Esophagus (tissue), 2 donors: ENCODE measurements at regions not wholly inside any gene's neighbourhood (a gene's known extent, or its start where the extent isn't known, plus 50 kb on each side); places are given as distances from the start of the nearest gene placed in this dataset.
A peak's percentile ranks its signal among the peaks of the same experiment; 100 is the strongest.

Source experiments
- H3K27ac ChIP-seq, 2 donors: one replicate each; pipeline ENCODE4 v1.5.1; 2013; ENCODE audit warnings: low read depth in 2 of 2, mild to moderate bottlenecking in 2 of 2, inconsistent platforms in 1 of 2, low read length in 1 of 2, moderate library complexity in 1 of 2
- H3K27me3 ChIP-seq, 2 donors: one replicate each; pipeline ENCODE4 v1.6.1; 2013; ENCODE audit warnings: low read length in 2 of 2, control low read depth in 1 of 2, mild to moderate bottlenecking in 1 of 2; ENCODE audit not compliant: insufficient read depth in 2 of 2, control insufficient read depth in 1 of 2
- H3K36me3 ChIP-seq, 2 donors: one replicate each; pipeline ENCODE4 v1.6.1; 2013; ENCODE audit warnings: low read length in 1 of 2; ENCODE audit not compliant: control insufficient read depth in 2 of 2, insufficient read depth in 2 of 2
- H3K4me1 ChIP-seq, 2 donors: one replicate each; pipeline ENCODE4 v1.6.1; 2013; ENCODE audit warnings: low read length in 1 of 2; ENCODE audit not compliant: control insufficient read depth in 2 of 2, insufficient read depth in 2 of 2
- H3K4me3 ChIP-seq, 2 donors: one replicate each; pipeline ENCODE4 v1.5.1; 2013; ENCODE audit warnings: low read length in 2 of 2, mild to moderate bottlenecking in 2 of 2, low read depth in 1 of 2, moderate library complexity in 1 of 2
- H3K9me3 ChIP-seq, 2 donors: one replicate each; pipeline ENCODE4 v1.6.1; 2013; ENCODE audit warnings: mild to moderate bottlenecking in 2 of 2, low read depth in 1 of 2, low read length in 1 of 2, moderate library complexity in 1 of 2; ENCODE audit not compliant: control insufficient read depth in 2 of 2, insufficient read depth in 1 of 2
- WGBS, 2 donors: extraction: QIAGEN DNeasy Blood & Tissue Kit; methylation state at CpG; one replicate each; pipeline ENCODE4 v1.1.7; 2013; 5-methylcytosine and 5-hydroxymethylcytosine counted together
- donor health status: healthy with polysubstance abuse.
- donor health status: Bipolar disorder and iron deficiency.

DNA sequence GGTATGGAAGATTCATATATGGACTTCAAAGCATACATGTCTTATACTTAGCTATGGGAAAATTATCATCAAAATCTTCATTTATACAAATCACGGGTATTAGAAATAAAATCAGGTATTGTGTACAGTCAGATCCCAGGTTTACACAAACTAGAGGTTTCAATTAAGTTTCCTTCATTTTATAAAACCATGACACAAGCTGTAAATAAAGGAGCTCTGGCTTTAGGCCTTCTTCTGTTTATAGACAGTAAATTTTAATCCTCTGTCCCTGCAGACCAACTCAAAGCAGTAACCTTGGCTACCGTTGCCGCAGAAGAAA lies 68.8 kb upstream of the CHD2 start:
- WGBS, 2 donors = 6 to 7% methylated on average over 3 of the region's 3 CpGs
- Histone ChIP-seq H3K27me3 (no peaks in the 10 kb centered on the region), H3K4me3 (no peak overlapping the region), H3K9me3 (no peaks in the 10 kb centered on the region), H3K27ac (peak overlapping the region; percentile 96 to 98), H3K36me3 (no peaks in the 10 kb centered on the region), H3K4me1 (peaks cover 0 to 6% of the 10 kb centered on the region in 2 donors)

DNA sequence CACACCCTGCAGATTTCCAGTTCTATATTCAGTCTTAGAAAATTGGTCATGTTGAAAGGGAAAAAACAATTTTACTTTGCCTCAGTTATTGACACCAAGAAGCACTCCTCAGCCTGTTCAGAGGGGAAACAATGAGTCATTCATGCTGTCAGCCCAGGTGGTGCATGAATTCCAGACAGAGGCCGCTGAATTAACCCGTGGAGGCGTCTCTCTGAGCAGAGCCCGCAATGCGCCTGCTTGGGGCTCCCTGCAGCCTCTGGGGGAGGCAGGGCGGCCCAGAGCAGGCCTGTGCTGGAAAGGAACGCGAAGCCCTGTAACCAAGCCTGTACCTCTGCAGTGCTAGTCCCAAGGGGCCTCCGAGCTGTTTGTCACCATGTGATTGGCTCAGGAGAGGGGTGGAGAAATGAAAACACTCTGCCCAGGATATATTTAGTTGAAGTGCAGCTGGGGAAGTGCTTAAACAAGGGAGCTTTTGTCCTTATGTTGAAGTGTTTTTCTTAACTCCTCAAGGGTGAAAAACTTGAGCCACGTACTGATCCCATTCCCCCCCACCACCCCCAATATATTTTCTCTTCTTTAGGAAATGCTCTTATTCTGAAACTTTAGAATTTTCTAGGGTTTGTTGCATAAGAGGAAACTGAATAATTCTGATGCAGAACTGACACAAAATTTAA lies 68.3 kb upstream of the CHD2 start:
- no peaks in the 10 kb centered on the region for H3K9me3 ChIP-seq
- peak overlapping the region; percentile 96 to 98 for H3K27ac ChIP-seq
- no peaks in the 10 kb centered on the region for H3K36me3 ChIP-seq
- peaks cover 0 to 6% of the 10 kb centered on the region in 2 donors for H3K4me1 ChIP-seq
- WGBS, 2 donors = 0 to 1% methylated on average over 10 of the region's 10 CpGs
- peak overlapping the region in 1 of 2 donors; percentile 14 for H3K4me3 ChIP-seq
- H3K27me3 ChIP-seq = no peaks in the 10 kb centered on the region

DNA sequence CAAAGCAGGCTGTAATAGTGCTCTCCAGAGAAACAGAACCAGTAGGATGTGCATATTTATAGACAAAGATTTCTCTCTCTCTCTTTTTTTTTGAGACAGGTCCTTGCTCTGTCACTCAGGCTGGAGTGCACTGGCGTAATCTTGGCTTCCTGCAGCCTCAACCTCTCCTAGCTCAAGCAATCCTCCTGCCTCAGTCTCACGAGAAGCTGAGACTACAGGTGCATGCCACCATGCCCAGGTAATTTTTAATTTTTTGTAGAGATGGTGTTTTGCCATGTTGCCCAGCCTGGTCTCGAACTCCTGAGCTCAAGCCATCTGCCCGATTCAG lies 67.1 kb upstream of the CHD2 start:
- peak overlapping the region; percentile 61 to 98 for H3K27ac ChIP-seq
- no peaks in the 10 kb centered on the region for H3K9me3 ChIP-seq
- peaks cover 0 to 6% of the 10 kb centered on the region in 2 donors for H3K4me1 ChIP-seq
- no peak overlapping the region for H3K4me3 ChIP-seq
- H3K36me3 ChIP-seq = no peaks in the 10 kb centered on the region
- H3K27me3 ChIP-seq = no peaks in the 10 kb centered on the region
- 72 to 77% methylated on average over 4 of the region's 4 CpGs for WGBS, 2 donors

DNA sequence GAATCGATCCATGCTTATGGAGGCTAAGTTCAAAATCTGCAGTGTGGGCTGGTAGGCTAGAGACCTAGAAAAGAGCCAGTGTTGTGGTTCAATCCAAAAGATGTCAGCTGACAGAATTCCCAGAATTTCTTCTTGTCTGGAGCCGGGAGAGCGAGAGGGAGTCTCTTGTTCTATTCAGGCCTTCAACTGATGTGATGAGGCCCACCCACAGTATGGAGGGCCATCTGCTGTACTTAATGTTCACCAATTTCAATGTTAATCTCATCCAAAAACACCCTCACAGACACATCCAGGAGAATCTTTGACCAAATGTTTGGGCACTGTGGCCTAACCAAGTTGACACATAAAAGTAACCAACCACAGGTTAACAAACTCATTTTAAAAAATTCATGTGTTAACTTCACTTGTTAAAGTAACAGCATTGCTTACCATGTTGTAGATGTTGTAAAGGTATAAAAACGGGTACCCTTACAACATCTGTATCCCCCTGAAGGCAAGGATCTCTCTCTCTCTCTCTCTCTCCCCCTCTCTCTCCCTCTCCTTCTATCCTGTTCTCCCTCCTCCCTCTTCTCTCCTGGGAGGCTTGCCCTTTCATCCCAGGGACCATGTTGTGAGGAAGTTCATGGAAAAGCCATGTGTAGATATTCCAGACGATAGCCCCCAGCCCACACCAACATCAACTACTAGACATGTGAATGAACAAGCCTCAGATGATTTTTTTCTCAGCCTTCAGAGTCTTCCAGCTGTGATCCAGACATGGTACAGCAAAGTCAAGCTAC lies 66.4 kb upstream of the CHD2 start:
- no peaks in the 10 kb centered on the region for H3K36me3 ChIP-seq
- H3K4me3 ChIP-seq = no peak overlapping the region
- no peaks in the 10 kb centered on the region for H3K9me3 ChIP-seq
- peaks cover 0 to 6% of the 10 kb centered on the region in 2 donors for H3K4me1 ChIP-seq
- WGBS, 2 donors = 85 to 86% methylated on average over 5 of the region's 5 CpGs
- peak overlapping the region; percentile 61 to 98 for H3K27ac ChIP-seq
- H3K27me3 ChIP-seq = no peaks in the 10 kb centered on the region

DNA sequence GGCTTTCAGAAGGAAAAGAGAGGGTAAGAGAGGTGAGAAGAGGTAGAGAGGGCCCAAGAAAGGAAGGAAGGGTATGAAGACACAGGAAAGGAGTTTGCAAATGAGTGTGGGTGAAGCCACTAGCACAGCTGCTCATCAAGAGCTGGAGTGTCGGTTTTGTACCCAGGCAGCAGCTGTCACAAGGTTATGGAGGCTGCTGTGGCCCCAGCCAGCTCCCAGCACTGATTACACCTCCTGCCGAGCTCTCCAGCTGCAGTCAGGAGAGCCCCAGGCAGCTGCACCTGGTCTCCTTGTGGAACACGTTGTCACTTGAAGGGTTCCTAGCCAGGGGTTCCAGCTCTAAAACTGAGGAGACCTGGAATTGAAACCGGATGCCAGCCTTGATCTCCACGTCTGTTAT lies 60.4 kb upstream of the CHD2 start:
- H3K27ac ChIP-seq = peak overlapping the region; percentile 42 to 65
- H3K4me3 ChIP-seq = no peak overlapping the region
- 41 to 47% methylated on average over 5 of the region's 5 CpGs for WGBS, 2 donors
- H3K4me1 ChIP-seq = peaks cover 0 to 3% of the 10 kb centered on the region in 2 donors
- H3K36me3 ChIP-seq = no peaks in the 10 kb centered on the region
- H3K9me3 ChIP-seq = no peaks in the 10 kb centered on the region
- no peaks in the 10 kb centered on the region for H3K27me3 ChIP-seq

DNA sequence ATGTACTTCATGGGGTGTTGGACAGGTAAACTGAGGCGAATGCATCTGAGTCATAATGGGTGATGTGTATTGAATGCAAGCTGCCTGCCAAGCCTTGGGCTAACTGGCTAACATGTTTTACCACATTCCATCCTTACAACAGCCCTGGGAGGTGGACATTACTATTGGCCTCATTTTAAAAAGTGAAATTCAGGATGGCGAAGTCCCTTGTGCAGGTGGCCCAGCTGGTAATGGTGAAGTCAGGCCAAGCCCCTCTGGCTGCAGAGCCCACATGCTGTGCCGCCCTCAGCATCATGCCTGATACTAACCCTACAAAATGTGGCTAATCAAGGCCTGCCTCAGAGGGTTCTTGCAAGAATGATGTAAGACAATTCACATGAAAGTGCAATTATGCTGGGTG lies 60.0 kb upstream of the CHD2 start:
- Histone ChIP-seq H3K4me3 (no peak overlapping the region), H3K27me3 (no peaks in the 10 kb centered on the region), H3K9me3 (no peaks in the 10 kb centered on the region), H3K36me3 (no peaks in the 10 kb centered on the region), H3K27ac (no peak overlapping the region), H3K4me1 (peaks cover 0 to 3% of the 10 kb centered on the region in 2 donors)
- 75 to 80% methylated on average over 3 of the region's 3 CpGs for WGBS, 2 donors

DNA sequence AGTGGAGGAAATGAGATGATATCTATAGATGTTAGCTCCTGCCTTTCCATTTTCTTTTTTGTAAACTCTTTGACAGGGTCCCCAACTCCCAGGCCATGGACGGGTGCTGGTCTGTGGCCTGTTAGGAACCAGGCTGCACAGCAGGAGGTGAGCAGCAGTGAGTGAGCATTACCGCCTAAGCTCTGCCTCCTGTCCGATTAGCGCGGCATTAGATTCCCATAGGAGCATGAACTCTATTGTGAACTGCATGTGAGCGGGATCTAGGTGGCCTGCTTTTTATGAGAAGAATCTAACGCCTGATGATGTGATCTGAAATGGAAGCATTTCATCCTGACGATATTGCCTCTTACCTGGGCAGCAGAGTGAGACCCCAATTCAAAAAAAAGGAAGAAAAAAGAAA lies 56.8 kb upstream of the CHD2 start:
- H3K4me3 ChIP-seq = no peak overlapping the region
- 91 to 96% methylated on average over 8 of the region's 8 CpGs for WGBS, 2 donors
- H3K27me3 ChIP-seq = no peaks in the 10 kb centered on the region
- no peaks in the 10 kb centered on the region for H3K9me3 ChIP-seq
- H3K27ac ChIP-seq = no peak overlapping the region
- no peaks in the 10 kb centered on the region for H3K36me3 ChIP-seq
- H3K4me1 ChIP-seq = peaks cover 0 to 3% of the 10 kb centered on the region in 2 donors

DNA sequence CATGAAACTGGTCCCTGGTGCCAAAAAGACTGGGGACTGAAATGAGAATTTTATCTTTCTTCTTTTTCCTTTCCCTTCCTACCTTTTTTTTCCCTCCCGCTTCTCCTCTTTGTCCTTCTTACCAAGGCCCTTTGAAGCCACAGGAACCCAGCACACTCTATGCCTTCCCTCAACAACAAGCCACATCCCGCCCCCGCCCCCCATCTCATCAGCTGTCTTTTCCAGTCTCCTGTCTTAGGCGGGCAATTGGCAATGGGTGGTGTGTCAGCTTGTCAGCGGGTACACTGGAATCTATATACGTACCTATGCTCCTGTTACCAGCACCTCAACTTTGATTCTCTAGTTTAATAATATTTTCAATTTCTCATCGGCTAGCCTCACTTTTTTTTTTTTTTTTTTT lies 56.3 kb upstream of the CHD2 start:
- WGBS, 2 donors = 84 to 95% methylated on average over 7 of the region's 7 CpGs
- peaks cover 0 to 3% of the 10 kb centered on the region in 2 donors for H3K4me1 ChIP-seq
- H3K27me3 ChIP-seq = no peaks in the 10 kb centered on the region
- H3K27ac ChIP-seq = no peak overlapping the region
- no peaks in the 10 kb centered on the region for H3K9me3 ChIP-seq
- H3K4me3 ChIP-seq = no peak overlapping the region
- H3K36me3 ChIP-seq = no peaks in the 10 kb centered on the region

DNA sequence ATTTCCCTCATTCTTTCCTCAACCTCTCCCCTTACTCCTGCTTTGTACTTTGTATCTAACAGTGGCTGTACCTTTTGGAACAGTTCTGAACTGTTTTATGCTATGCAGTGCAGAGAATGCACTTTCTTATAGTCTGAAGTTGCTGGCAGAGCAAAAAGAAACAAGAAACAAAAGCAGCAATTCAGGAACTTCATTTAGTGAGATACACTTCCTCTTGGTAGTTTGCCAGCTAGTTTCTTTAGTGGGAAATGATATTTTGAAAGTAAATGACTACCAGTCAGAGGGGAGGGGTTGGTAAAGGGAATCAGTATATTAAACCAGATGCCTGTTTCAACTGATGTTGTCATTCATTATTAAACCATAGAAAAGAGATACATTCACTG lies 55.0 kb upstream of the CHD2 start:
- no peaks in the 10 kb centered on the region for H3K4me1 ChIP-seq
- H3K9me3 ChIP-seq = no peaks in the 10 kb centered on the region
- H3K36me3 ChIP-seq = no peaks in the 10 kb centered on the region
- no peaks in the 10 kb centered on the region for H3K27me3 ChIP-seq
- H3K4me3 ChIP-seq = no peak overlapping the region
- H3K27ac ChIP-seq = peak overlapping the region in 1 of 2 donors; percentile 78

DNA sequence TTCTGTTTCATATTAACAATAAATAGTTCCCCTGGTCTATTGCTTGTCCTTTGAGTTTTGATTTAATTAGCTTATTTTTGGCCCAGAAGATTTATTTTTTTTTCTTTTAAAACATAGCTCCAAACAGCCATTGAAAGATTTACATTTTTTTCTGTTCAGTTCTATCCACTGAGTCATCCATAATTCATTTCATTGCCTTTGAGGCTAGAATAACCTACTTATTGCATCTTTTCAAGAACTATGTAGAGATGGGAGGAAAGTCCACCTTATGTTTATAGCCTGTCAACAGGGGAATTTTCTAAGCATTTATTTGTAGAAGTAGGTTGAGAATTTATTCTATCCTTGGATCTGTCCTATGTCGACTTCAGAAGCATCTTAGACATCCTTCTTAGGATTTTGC lies 53.4 kb upstream of the CHD2 start:
- no peak overlapping the region for H3K27ac ChIP-seq
- no peaks in the 10 kb centered on the region for H3K27me3 ChIP-seq
- no peak overlapping the region for H3K4me3 ChIP-seq
- H3K4me1 ChIP-seq = no peaks in the 10 kb centered on the region
- H3K36me3 ChIP-seq = no peaks in the 10 kb centered on the region
- no peaks in the 10 kb centered on the region for H3K9me3 ChIP-seq
- WGBS, 2 donors = 85 to 95% methylated on average over 1 of the region's 1 CpG
